Neural cell (in vitro differentiated cells): ENCODE measurements at regions not wholly inside any gene's neighbourhood (a gene's known extent, or its start where the extent isn't known, plus 50 kb on each side); places are given as distances from the start of the nearest gene placed in this dataset.

Experiments used
- H2AFZ ChIP-seq: fragments of 200-600, 300-800 bp; sonication (generic), shearing (Covaris generic); 2 replicates; pipeline ENCODE4 v1.6.0; 2014; ENCODE audit warnings: low read depth, mild to moderate bottlenecking, antibody characterized with exemption, low read length, moderate library complexity
- H3F3A ChIP-seq: fragments of 200-600 bp; shearing (Covaris generic); 2 replicates; pipeline ENCODE4 v1.6.1; 2016; ENCODE audit warnings: mild to moderate bottlenecking, moderate library complexity, mixed read lengths, antibody characterized with exemption, low read length; ENCODE audit not compliant: insufficient read depth, poor library complexity, severe bottlenecking
- H3K27ac ChIP-seq: fragments of 200-600, 300-800 bp; sonication (generic), shearing (Covaris generic); 2 replicates; pipeline ENCODE4 v1.5.1; 2014; ENCODE audit warnings: mild to moderate bottlenecking, low read length, moderate library complexity
- H3K27me3 ChIP-seq: fragments of 300-800, 200-600 bp; sonication (generic), shearing (Covaris generic); 2 replicates; pipeline ENCODE4 v1.6.0; 2014; ENCODE audit warnings: mild to moderate bottlenecking, low read depth, low read length, moderate library complexity; ENCODE audit not compliant: insufficient read depth
- H3K36me3 ChIP-seq: fragments of 300-800, 200-600 bp; sonication (generic), shearing (Covaris generic); 2 replicates; pipeline ENCODE4 v1.5.1; 2014; ENCODE audit warnings: mild to moderate bottlenecking, antibody characterized with exemption, low read length, moderate library complexity; ENCODE audit not compliant: insufficient read depth
- H3K4me2 ChIP-seq: fragments of 300-800, 200-600 bp; sonication (generic), shearing (Covaris generic); 2 replicates; pipeline ENCODE4 v1.6.0; 2014; ENCODE audit warnings: mild to moderate bottlenecking, low read length
- H3K4me3 ChIP-seq: fragments of 300-800, 200-600 bp; sonication (generic), shearing (Covaris generic); 2 replicates; pipeline ENCODE4 v1.5.1; 2014; ENCODE audit warnings: mild to moderate bottlenecking, low read length, moderate library complexity
- H3K79me2 ChIP-seq: fragments of 200-600 bp; shearing (Covaris generic); replicated peaks from 2 replicates; pipeline ENCODE4 v1.6.0; 2014; ENCODE audit warnings: mild to moderate bottlenecking, low read length, moderate library complexity; ENCODE audit not compliant: insufficient read depth
- H3K9ac ChIP-seq: fragments of 300-800, 200-600 bp; sonication (generic), shearing (Covaris generic); 2 replicates; pipeline ENCODE4 v1.6.1; 2016; ENCODE audit warnings: mild to moderate bottlenecking, low read length, mixed read lengths
- H3K9me2 ChIP-seq: fragments of 200-600 bp; shearing (Covaris generic); 2 replicates; pipeline ENCODE4 v1.6.1; 2016; ENCODE audit warnings: mild to moderate bottlenecking, low read length, mixed read lengths; ENCODE audit not compliant: insufficient read depth
- H3K9me3 ChIP-seq: fragments of 200-600, 300-800 bp; sonication (generic), shearing (Covaris generic); 2 replicates; pipeline ENCODE4 v1.6.1; 2016; ENCODE audit warnings: mild to moderate bottlenecking, mixed run types, low read length, moderate library complexity, mixed read lengths
- H4K20me1 ChIP-seq: fragments of 200-600 bp; shearing (Covaris generic); 2 replicates; pipeline ENCODE4 v1.6.1; 2016; ENCODE audit warnings: mild to moderate bottlenecking, mixed run types; ENCODE audit not compliant: insufficient read depth
- CTCF ChIP-seq: fragments of 450-650 bp; IDR thresholded peaks from 2 replicates; pipeline ENCODE4 v1.5.1; 2014; ENCODE audit warnings: antibody characterized with exemption, mild to moderate bottlenecking, moderate library complexity; ENCODE audit not compliant: poor library complexity, severe bottlenecking
- EP300 ChIP-seq: fragments of 450-650 bp; conservative IDR thresholded peaks from 2 replicates; pipeline ENCODE4 v1.6.1; 2014; ENCODE audit warnings: antibody characterized with exemption, mild to moderate bottlenecking, moderate library complexity; ENCODE audit not compliant: poor library complexity, severe bottlenecking
- EZH2 ChIP-seq: fragments of 200-600, 300-800 bp; shearing (Covaris generic), sonication (generic); IDR thresholded peaks from 2 replicates; pipeline ENCODE4 v1.6.1; 2014; ENCODE audit warnings: antibody characterized with exemption, low read length, borderline replicate concordance, mild to moderate bottlenecking; ENCODE audit not compliant: insufficient read depth, poor library complexity, severe bottlenecking
- MXI1 ChIP-seq: fragments of 450-650 bp; conservative IDR thresholded peaks from 2 replicates; pipeline ENCODE4 v1.6.1; 2014; ENCODE audit warnings: antibody characterized with exemption, mild to moderate bottlenecking; ENCODE audit not compliant: poor library complexity, severe bottlenecking
- POLR2AphosphoS5 ChIP-seq: IDR thresholded peaks from 2 replicates; pipeline ENCODE4 v1.6.1; 2012
- RAD21 ChIP-seq: fragments of 450-650 bp; conservative IDR thresholded peaks from 2 replicates; pipeline ENCODE4 v1.6.1; 2014; ENCODE audit warnings: antibody characterized with exemption, mild to moderate bottlenecking, moderate library complexity
- REST ChIP-seq: IDR thresholded peaks from 2 replicates; pipeline ENCODE4 v1.6.1; 2012; ENCODE audit warnings: borderline replicate concordance
- SMC3 ChIP-seq: fragments of 450-650 bp; conservative IDR thresholded peaks from 2 replicates; pipeline ENCODE4 v1.6.1; 2014; ENCODE audit warnings: antibody characterized with exemption, mild to moderate bottlenecking, moderate library complexity; ENCODE audit not compliant: poor library complexity
- TAF1 ChIP-seq: IDR thresholded peaks from 2 replicates; pipeline ENCODE4 v1.6.1; 2012; ENCODE audit warnings: low read depth

DNA sequence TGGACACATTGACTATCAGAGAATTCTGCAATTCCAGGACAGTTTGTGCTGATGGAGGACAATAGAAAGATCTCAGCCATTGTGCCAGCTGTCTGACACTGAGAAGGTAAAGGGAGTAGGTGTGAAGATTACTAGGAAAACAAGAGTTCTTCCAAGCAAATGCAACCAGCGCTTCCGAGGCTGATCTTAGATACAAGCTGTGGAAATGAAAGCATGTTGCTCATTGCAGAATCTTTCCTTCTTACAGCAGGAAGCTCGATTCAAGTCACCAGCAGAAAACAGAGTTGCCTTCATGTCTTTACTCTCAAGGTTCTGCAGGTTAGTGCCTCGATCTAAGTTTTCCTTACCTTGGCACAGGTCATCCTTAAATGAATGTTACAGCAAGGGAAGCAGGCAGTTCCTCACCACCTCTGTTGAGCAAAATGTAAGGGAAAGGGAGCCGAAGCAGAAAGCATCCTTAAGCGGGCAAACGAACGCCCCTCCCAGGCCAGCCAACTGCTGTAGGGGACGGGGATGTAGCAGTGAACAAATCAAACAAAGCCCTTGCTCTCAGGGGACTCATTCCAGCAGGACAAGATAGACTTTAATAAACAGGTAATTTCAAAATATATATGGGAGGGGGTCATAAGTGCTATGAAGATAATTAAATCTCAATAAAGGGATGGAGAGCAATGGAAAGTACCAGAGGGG lies 54.3 kb downstream of the MARCHF4 start:
- no peak for TF ChIP-seq TAF1
- TF ChIP-seq REST, result no peak
- TF ChIP-seq EZH2, result no peak
- no peak for TF ChIP-seq CTCF
- TF ChIP-seq RAD21, result no peak
- no peak for TF ChIP-seq MXI1
- H3K9ac ChIP-seq, result no peak overlapping the region
- no peaks in the 10 kb centered on the region for H3K9me3 ChIP-seq
- no peaks in the 10 kb centered on the region for H3K36me3 ChIP-seq
- H3K79me2 ChIP-seq, result no peaks in the 10 kb centered on the region
- no peak overlapping the region for H3K4me2 ChIP-seq
- no peaks in the 10 kb centered on the region for H3K27me3 ChIP-seq
- H3K9me2 ChIP-seq, result no peaks in the 10 kb centered on the region
- no peak overlapping the region for H3K4me3 ChIP-seq
- no peak overlapping the region for H2AFZ ChIP-seq
- H4K20me1 ChIP-seq, result no peaks in the 10 kb centered on the region
- H3F3A ChIP-seq, result no peaks in the 10 kb centered on the region
- H3K27ac ChIP-seq, result no peak overlapping the region

GRCh38 chr2:216316743-216317142 lies 55.5 kb downstream of the MARCHF4 start:
- H3K79me2 ChIP-seq, result no peaks in the 10 kb centered on the region

More at GRCh38 chr2:216316743-216317142, 55.5 kb downstream of the MARCHF4 start:
- Histone ChIP-seq H3K9me3 (no peaks in the 10 kb centered on the region), H3F3A (no peaks in the 10 kb centered on the region), H3K27me3 (no peaks in the 10 kb centered on the region), H3K9me2 (no peaks in the 10 kb centered on the region), H3K4me3 (no peak overlapping the region), H2AFZ (no peak overlapping the region), H3K36me3 (no peaks in the 10 kb centered on the region), H3K9ac (no peak overlapping the region), H4K20me1 (no peaks in the 10 kb centered on the region), H3K4me2 (no peak overlapping the region), H3K27ac (no peak overlapping the region)
- no peak for TF ChIP-seq SMC3
- no peak for TF ChIP-seq REST
- no peak for TF ChIP-seq MXI1
- TF ChIP-seq EP300, result no peak
- no peak for TF ChIP-seq CTCF
- no peak for TF ChIP-seq TAF1
- TF ChIP-seq POLR2AphosphoS5, result no peak
- TF ChIP-seq EZH2, result no peak
- no peak for TF ChIP-seq RAD21
